Keratinocyte (primary cell): ENCODE measurements at regions not wholly inside any gene's neighbourhood (a gene's known extent, or its start where the extent isn't known, plus 50 kb on each side); places are given as distances from the start of the nearest gene placed in this dataset.
A peak's percentile ranks its signal among the peaks of the same experiment; 100 is the strongest.

Experiments used
- DNase-seq: peaks from one replicate; pipeline ENCODE4 v3.0.0-alpha.2; 2011; ENCODE audit warnings: low read depth, missing footprints, low spot score
- FAIRE-seq: peaks from 2 replicates; lab custom pipeline; 2011; peaks lifted over from hg19 to GRCh38; lab: Jason Lieb, UNC
- H2AFZ ChIP-seq: 2 replicates; pipeline ENCODE4 v1.6.0; 2012; ENCODE audit warnings: low read length, control low read depth, inconsistent platforms; ENCODE audit not compliant: control insufficient read depth
- H3K27ac ChIP-seq: 2 replicates; pipeline ENCODE4 v1.5.1; 2011; ENCODE audit warnings: low read length; ENCODE audit not compliant: control insufficient read depth, insufficient read depth
- H3K27me3 ChIP-seq: 3 replicates; pipeline ENCODE4 v1.6.0; 2011; ENCODE audit warnings: low read length; ENCODE audit not compliant: control insufficient read depth, insufficient read depth; ENCODE audit errors: extremely low read depth
- H3K36me3 ChIP-seq, 2 experiments: 2 replicates in 1 of 2; 3 replicates in 1 of 2; pipeline ENCODE4 v1.5.1; 2011; ENCODE audit warnings: low read length in 2 of 2, mild to moderate bottlenecking in 1 of 2; ENCODE audit not compliant: control insufficient read depth in 2 of 2, insufficient read depth in 2 of 2; ENCODE audit errors: extremely low read depth in 1 of 2
- H3K4me1 ChIP-seq: 3 replicates; pipeline ENCODE4 v1.5.1; 2011; ENCODE audit warnings: low read length; ENCODE audit not compliant: control insufficient read depth, insufficient read depth; ENCODE audit errors: extremely low read depth
- H3K4me2 ChIP-seq: 3 replicates; pipeline ENCODE4 v1.6.0; 2011; ENCODE audit warnings: low read depth, low read length; ENCODE audit not compliant: control insufficient read depth, insufficient read depth; ENCODE audit errors: extremely low read depth
- H3K4me3 ChIP-seq, 3 experiments: fragments of 200-600 bp in 1 of 3; sonication (generic) in 1 of 3; 2 replicates in 2 of 3; 3 replicates in 1 of 3; pipeline ENCODE4 v1.5.1; 2011 to 2016; ENCODE audit warnings: low read length in 3 of 3, mild to moderate bottlenecking in 3 of 3, control low read depth in 2 of 3, inconsistent platforms in 1 of 3, low read depth in 1 of 3, mixed read lengths in 1 of 3, mixed run types in 1 of 3, moderate library complexity in 1 of 3; ENCODE audit not compliant: control insufficient read depth in 2 of 3, insufficient read depth in 2 of 3; ENCODE audit errors: extremely low read depth in 1 of 3
- H3K79me2 ChIP-seq: 2 replicates; pipeline ENCODE4 v1.6.0; 2012; ENCODE audit warnings: low read length; ENCODE audit not compliant: control insufficient read depth, insufficient read depth
- H3K9ac ChIP-seq: 3 replicates; pipeline ENCODE4 v1.6.0; 2011; ENCODE audit warnings: low read length; ENCODE audit not compliant: control insufficient read depth, insufficient read depth; ENCODE audit errors: extremely low read depth
- H3K9me1 ChIP-seq: 3 replicates; pipeline ENCODE4 v1.6.0; 2011; ENCODE audit warnings: low read length; ENCODE audit not compliant: control insufficient read depth, insufficient read depth; ENCODE audit errors: extremely low read depth
- H3K9me3 ChIP-seq: 2 replicates; pipeline ENCODE4 v1.5.1; 2012; ENCODE audit warnings: low read depth, low read length; ENCODE audit not compliant: control insufficient read depth
- H4K20me1 ChIP-seq: 3 replicates; pipeline ENCODE4 v1.6.0; 2011; ENCODE audit warnings: low read length; ENCODE audit not compliant: control insufficient read depth, insufficient read depth; ENCODE audit errors: extremely low read depth
- EZH2 ChIP-seq: IDR thresholded peaks from one replicate; pipeline ENCODE4 v1.6.1; 2012; ENCODE audit warnings: inconsistent platforms, mild to moderate bottlenecking, low read length, moderate library complexity
- dilution Hi-C: fragments of 300-500 bp; cut with MboI; formaldehyde crosslinking; loops from one replicate; pipeline ENCODE4 v1.7.0; 2020; ENCODE audit warnings: low sequenced_read_pairs; ENCODE audit not compliant: extremely low pct_ligation_motif_present
- TF ChIP-seq, protein P1 (sequence below), 3 experiments: IDR thresholded peaks in 1 of 3; conservative IDR thresholded peaks in 1 of 3; optimal IDR thresholded peaks in 1 of 3; 2 replicates in 2 of 3; 3 replicates in 1 of 3; pipeline versions ENCODE3 to v1.5.1; 2011; ENCODE audit warnings: low read length in 3 of 3, mild to moderate bottlenecking in 3 of 3, moderate library complexity in 2 of 3, control low read depth in 1 of 3, inconsistent platforms in 1 of 3; ENCODE audit not compliant: insufficient read depth in 2 of 3; ENCODE audit errors: extremely low read depth in 1 of 3

DNA sequence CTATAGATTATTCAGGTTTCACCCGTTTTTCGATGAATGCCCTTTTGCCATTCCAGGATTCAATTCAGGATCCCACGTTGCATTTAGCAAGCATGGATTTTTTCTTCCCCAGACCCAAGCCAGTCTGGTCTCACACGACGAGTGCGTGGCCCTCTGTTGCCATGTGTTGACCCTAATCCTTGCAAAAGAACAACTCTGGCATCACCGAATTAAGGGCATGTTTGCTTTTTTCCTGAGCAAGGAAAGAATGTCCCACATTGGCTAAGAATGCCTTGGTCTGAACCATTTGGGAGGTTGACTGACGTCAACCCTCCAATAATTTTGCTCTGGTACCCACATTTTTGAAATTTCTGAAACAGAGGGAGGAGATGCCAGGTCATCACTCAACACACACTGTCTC, 153.0 kb upstream of the WNT4 start:
- no peak for DNase-seq
- H4K20me1 ChIP-seq = no peaks in the 10 kb centered on the region
- no peaks in the 10 kb centered on the region for H3K36me3 ChIP-seq
- no peaks in the 10 kb centered on the region for H3K79me2 ChIP-seq
- H2AFZ ChIP-seq = no peak overlapping the region
- no peaks in the 10 kb centered on the region for H3K9me3 ChIP-seq
- no peaks in the 10 kb centered on the region for H3K9me1 ChIP-seq
- FAIRE-seq = no peak
- H3K27me3 ChIP-seq = peaks cover 14% of the 10 kb centered on the region
- H3K9ac ChIP-seq = no peak overlapping the region
- dilution Hi-C loops = no loop called here
- no peaks in the 10 kb centered on the region for H3K4me1 ChIP-seq
- no peak overlapping the region for H3K4me3 ChIP-seq
- no peak overlapping the region for H3K4me2 ChIP-seq
- no peak overlapping the region for H3K27ac ChIP-seq
- TF ChIP-seq, protein P1, sequence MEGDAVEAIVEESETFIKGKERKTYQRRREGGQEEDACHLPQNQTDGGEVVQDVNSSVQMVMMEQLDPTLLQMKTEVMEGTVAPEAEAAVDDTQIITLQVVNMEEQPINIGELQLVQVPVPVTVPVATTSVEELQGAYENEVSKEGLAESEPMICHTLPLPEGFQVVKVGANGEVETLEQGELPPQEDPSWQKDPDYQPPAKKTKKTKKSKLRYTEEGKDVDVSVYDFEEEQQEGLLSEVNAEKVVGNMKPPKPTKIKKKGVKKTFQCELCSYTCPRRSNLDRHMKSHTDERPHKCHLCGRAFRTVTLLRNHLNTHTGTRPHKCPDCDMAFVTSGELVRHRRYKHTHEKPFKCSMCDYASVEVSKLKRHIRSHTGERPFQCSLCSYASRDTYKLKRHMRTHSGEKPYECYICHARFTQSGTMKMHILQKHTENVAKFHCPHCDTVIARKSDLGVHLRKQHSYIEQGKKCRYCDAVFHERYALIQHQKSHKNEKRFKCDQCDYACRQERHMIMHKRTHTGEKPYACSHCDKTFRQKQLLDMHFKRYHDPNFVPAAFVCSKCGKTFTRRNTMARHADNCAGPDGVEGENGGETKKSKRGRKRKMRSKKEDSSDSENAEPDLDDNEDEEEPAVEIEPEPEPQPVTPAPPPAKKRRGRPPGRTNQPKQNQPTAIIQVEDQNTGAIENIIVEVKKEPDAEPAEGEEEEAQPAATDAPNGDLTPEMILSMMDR (optimal IDR thresholded peaks at IDR 0.05 in 1 of 3, IDR thresholded peaks at IDR 0.05 in 1 of 3, conservative IDR thresholded peaks at IDR 0.05 in 1 of 3; ENCODE audit: extremely low read depth in 1 of 3, insufficient read depth in 2 of 3, low read length in 3 of 3) = no peak
- TF ChIP-seq EZH2 = no peak

DNA sequence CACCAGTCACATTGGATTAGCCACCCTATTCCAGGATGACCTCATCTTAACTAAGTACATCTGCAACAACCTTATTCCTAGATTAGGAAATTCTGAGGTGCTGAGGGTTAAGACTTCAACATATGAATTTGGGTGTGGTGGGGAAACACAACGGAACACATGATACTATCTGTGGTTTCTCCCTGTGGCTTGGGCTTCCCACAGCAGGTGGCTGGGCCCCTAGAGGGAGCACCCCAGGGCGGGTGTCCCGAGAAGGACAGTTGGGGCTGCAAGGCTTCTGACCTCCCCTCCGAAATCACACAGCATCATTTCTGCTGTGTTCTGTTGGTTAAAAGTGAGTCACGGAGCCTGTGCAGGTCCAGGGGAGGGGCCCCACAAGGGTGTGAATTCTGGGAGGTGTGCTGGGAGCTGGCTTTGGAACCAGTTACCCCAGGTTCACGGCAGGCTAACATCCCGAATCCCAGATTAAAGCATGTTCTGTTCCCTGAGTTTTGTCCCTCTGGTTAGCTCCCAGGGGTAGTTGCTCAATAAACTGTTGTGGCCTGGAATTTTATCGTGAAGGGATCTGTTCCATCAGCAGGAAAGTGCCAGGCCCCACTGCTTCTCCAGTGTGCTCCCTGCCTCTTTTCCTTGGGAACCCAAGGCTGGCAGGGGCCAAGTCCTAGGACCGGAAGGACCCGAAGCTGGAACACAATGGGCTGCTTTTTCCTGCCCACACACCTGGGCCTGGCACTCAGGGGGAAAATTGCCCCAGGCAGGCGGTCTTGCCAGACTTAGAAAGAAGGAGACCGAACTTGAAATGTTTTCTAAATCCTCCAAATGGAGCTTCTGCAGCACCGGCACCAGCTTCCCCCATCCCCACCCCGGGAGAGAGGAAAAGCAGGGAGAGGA, 154.0 kb upstream of the WNT4 start:
- peak; percentile 17 for FAIRE-seq
- Histone ChIP-seq H3K36me3 (no peaks in the 10 kb centered on the region), H3K4me1 (no peaks in the 10 kb centered on the region)

More for the DNA sequence above, 154.0 kb upstream of the WNT4 start:
- dilution Hi-C loops = no loop called here
- TF ChIP-seq EZH2 = no peak
- TF ChIP-seq, protein P1 (optimal IDR thresholded peaks at IDR 0.05 in 1 of 3, IDR thresholded peaks at IDR 0.05 in 1 of 3, conservative IDR thresholded peaks at IDR 0.05 in 1 of 3; ENCODE audit: extremely low read depth in 1 of 3, insufficient read depth in 2 of 3, low read length in 3 of 3) = no peak
- Histone ChIP-seq H3K4me3 (no peak overlapping the region), H3K9me1 (no peaks in the 10 kb centered on the region), H3K9ac (no peak overlapping the region), H3K27me3 (peaks cover 14% of the 10 kb centered on the region), H4K20me1 (no peaks in the 10 kb centered on the region), H2AFZ (no peak overlapping the region), H3K79me2 (no peaks in the 10 kb centered on the region), H3K4me2 (no peak overlapping the region), H3K27ac (no peak overlapping the region), H3K9me3 (no peaks in the 10 kb centered on the region)
- DNase-seq = no peak
